ENCODE measurements at regions not wholly inside any gene's neighbourhood (a gene's known extent, or its start where the extent isn't known, plus 50 kb on each side); places are given as distances from the start of the nearest gene placed in this dataset.

- Mint-ChIP-seq H3K36me3 (no peaks in the 10 kb centered on the region), H3K27me3 (peaks cover 65% of the 10 kb centered on the region), H3K9me3 (peaks cover 0 to 11% (median 2%) of the 10 kb centered on the region in 7 donors), H3K27ac (no peak overlapping the region), H3K4me1 (peaks cover 0 to 15% (median 0%) of the 10 kb centered on the region in 4 donors), H3K4me3 (peak overlapping the region in 2 of 4 donors; percentile 2 to 43)
- no peak for DNase-seq
- Histone ChIP-seq H3K27ac (ENCODE audit: insufficient read depth, low read length, poor library complexity, severe bottlenecking) (no peak overlapping the region), H3K4me3 (ENCODE audit: low read depth, low read length) (no peak overlapping the region), H3K27me3 (ENCODE audit: control insufficient read depth, insufficient read depth, low read length) (peaks cover 26% of the 10 kb centered on the region), H3K9me3 (ENCODE audit: control insufficient read depth in 2 of 2, low read length in 2 of 2) (no peaks in the 10 kb centered on the region), H3K36me3 (ENCODE audit: control insufficient read depth, insufficient read depth, low read length) (no peaks in the 10 kb centered on the region), H3K4me1 (ENCODE audit: control insufficient read depth, insufficient read depth, low read length, poor library complexity, severe bottlenecking) (peaks cover 15% of the 10 kb centered on the region)
- no peak for ATAC-seq (ENCODE audit: low read depth in 2 of 2)
These were observed 69.3 kb downstream of the FOXD2 start for GRCh38 chr1:47507144-47507543.

- no peak overlapping the region for H3K27ac Mint-ChIP-seq
- DNase-seq: no peak
- ATAC-seq (ENCODE audit: low read depth in 2 of 2): peak in 1 of 2 donors; percentile 28
- peaks cover 72% of the 10 kb centered on the region for H3K27me3 Mint-ChIP-seq
- Histone ChIP-seq H3K36me3 (ENCODE audit: control insufficient read depth, insufficient read depth, low read length) (no peaks in the 10 kb centered on the region), H3K27ac (ENCODE audit: insufficient read depth, low read length, poor library complexity, severe bottlenecking) (no peak overlapping the region), H3K27me3 (ENCODE audit: control insufficient read depth, insufficient read depth, low read length) (peaks cover 28% of the 10 kb centered on the region), H3K4me1 (ENCODE audit: control insufficient read depth, insufficient read depth, low read length, poor library complexity, severe bottlenecking) (peaks cover 15% of the 10 kb centered on the region), H3K4me3 (ENCODE audit: low read depth, low read length) (no peak overlapping the region), H3K9me3 (ENCODE audit: control insufficient read depth in 2 of 2, low read length in 2 of 2) (no peaks in the 10 kb centered on the region)
- peaks cover 0 to 13% (median 2%) of the 10 kb centered on the region in 7 donors for H3K9me3 Mint-ChIP-seq
- H3K4me3 Mint-ChIP-seq: peak overlapping the region in 2 of 4 donors; percentile 70 to 76
- H3K4me1 Mint-ChIP-seq: peaks cover 0 to 15% (median 0%) of the 10 kb centered on the region in 4 donors
- no peaks in the 10 kb centered on the region for H3K36me3 Mint-ChIP-seq
These were observed 70.2 kb downstream of the FOXD2 start for GRCh38 chr1:47507881-47508701.

- H3K27me3 Mint-ChIP-seq: peaks cover 67% of the 10 kb centered on the region
- Histone ChIP-seq H3K36me3 (ENCODE audit: control insufficient read depth, insufficient read depth, low read length) (no peaks in the 10 kb centered on the region), H3K27me3 (ENCODE audit: control insufficient read depth, insufficient read depth, low read length) (peaks cover 34% of the 10 kb centered on the region)
These were observed 71.0 kb downstream of the FOXD2 start for GRCh38 chr1:47508702-47509431.

GRCh38 chr1:47510282-47510811 lies 72.5 kb downstream of the FOXD2 start:
- Histone ChIP-seq H3K4me1 (ENCODE audit: control insufficient read depth, insufficient read depth, low read length, poor library complexity, severe bottlenecking) (peaks cover 15% of the 10 kb centered on the region), H3K4me3 (ENCODE audit: low read depth, low read length) (no peak overlapping the region), H3K36me3 (ENCODE audit: control insufficient read depth, insufficient read depth, low read length) (no peaks in the 10 kb centered on the region), H3K9me3 (ENCODE audit: control insufficient read depth in 2 of 2, low read length in 2 of 2) (no peaks in the 10 kb centered on the region), H3K27me3 (ENCODE audit: control insufficient read depth, insufficient read depth, low read length) (peaks cover 34% of the 10 kb centered on the region), H3K27ac (ENCODE audit: insufficient read depth, low read length, poor library complexity, severe bottlenecking) (no peak overlapping the region)
- no peaks in the 10 kb centered on the region for H3K36me3 Mint-ChIP-seq
- peaks cover 66% of the 10 kb centered on the region for H3K27me3 Mint-ChIP-seq
- H3K4me3 Mint-ChIP-seq: no peak overlapping the region
- H3K9me3 Mint-ChIP-seq: peaks cover 0 to 17% (median 6%) of the 10 kb centered on the region in 7 donors
- H3K4me1 Mint-ChIP-seq: peaks cover 0 to 15% (median 0%) of the 10 kb centered on the region in 4 donors
- ATAC-seq (ENCODE audit: low read depth in 2 of 2) (no peak), DNase-seq (no peak)
- no peak overlapping the region for H3K27ac Mint-ChIP-seq

More at GRCh38 chr1:47508702-47509431, 71.0 kb downstream of the FOXD2 start:
- H3K36me3 Mint-ChIP-seq: no peaks in the 10 kb centered on the region
- peaks cover 0 to 15% (median 0%) of the 10 kb centered on the region in 4 donors for H3K4me1 Mint-ChIP-seq
- peak overlapping the region in 3 of 4 donors; percentile 59 to 76 (median 70) for H3K4me3 Mint-ChIP-seq
- no peak for DNase-seq
- Histone ChIP-seq H3K9me3 (ENCODE audit: control insufficient read depth in 2 of 2, low read length in 2 of 2) (no peaks in the 10 kb centered on the region), H3K27ac (ENCODE audit: insufficient read depth, low read length, poor library complexity, severe bottlenecking) (no peak overlapping the region), H3K4me1 (ENCODE audit: control insufficient read depth, insufficient read depth, low read length, poor library complexity, severe bottlenecking) (peaks cover 15% of the 10 kb centered on the region), H3K4me3 (ENCODE audit: low read depth, low read length) (no peak overlapping the region)
- ATAC-seq (ENCODE audit: low read depth in 2 of 2): no peak
- no peak overlapping the region for H3K27ac Mint-ChIP-seq
- H3K9me3 Mint-ChIP-seq: peaks cover 0 to 9% (median 3%) of the 10 kb centered on the region in 7 donors

DNA sequence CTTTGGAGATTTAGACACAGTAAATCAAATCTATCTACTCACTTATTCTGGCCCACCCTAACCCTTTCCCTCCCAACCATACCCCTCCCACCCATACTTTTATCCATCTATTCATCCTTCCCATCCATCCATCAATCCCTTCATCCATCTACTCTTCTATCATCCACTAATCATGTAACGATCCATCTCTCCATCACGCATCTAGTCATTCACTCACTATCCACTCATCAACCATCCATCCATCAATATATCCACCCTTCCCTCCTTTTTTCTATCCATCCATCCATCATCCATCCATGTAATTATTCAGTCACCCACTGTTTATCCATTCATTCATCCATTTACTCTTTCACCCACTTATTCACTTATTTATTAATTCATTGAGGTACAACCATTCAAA lies 74.0 kb downstream of the FOXD2 start:
- Histone ChIP-seq H3K27me3 (ENCODE audit: control insufficient read depth, insufficient read depth, low read length) (peaks cover 28% of the 10 kb centered on the region), H3K27ac (ENCODE audit: insufficient read depth, low read length, poor library complexity, severe bottlenecking) (no peak overlapping the region), H3K4me3 (ENCODE audit: low read depth, low read length) (no peak overlapping the region), H3K36me3 (ENCODE audit: control insufficient read depth, insufficient read depth, low read length) (no peaks in the 10 kb centered on the region), H3K9me3 (ENCODE audit: control insufficient read depth in 2 of 2, low read length in 2 of 2) (no peaks in the 10 kb centered on the region), H3K4me1 (ENCODE audit: control insufficient read depth, insufficient read depth, low read length, poor library complexity, severe bottlenecking) (peaks cover 15% of the 10 kb centered on the region)
- H3K4me1 Mint-ChIP-seq: peaks cover 0 to 15% (median 0%) of the 10 kb centered on the region in 4 donors
- DNase-seq (no peak), ATAC-seq (ENCODE audit: low read depth in 2 of 2) (no peak)
- no peaks in the 10 kb centered on the region for H3K36me3 Mint-ChIP-seq
- peaks cover 51% of the 10 kb centered on the region for H3K27me3 Mint-ChIP-seq
- peaks cover 0 to 12% (median 6%) of the 10 kb centered on the region in 7 donors for H3K9me3 Mint-ChIP-seq
- H3K27ac Mint-ChIP-seq: no peak overlapping the region
- no peak overlapping the region for H3K4me3 Mint-ChIP-seq

DNA sequence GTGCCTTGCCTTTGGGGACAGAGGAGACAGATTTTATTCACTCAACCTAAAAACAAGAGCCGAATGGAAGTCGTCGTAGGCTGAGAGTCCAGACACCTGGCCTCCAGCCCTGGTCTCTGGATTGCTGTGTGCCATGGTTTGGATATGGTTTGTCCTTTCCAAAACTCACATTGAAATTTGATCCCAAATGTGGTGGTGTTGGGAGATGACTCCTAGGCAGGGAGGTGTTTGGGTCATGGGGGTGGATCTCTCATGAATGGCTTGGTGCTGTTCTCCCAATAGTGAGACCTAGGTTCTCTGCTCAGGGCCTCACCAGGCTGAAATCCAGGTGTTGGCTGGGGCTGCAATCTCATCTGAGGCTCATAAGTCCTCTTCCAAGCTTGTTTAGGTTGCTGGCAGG lies 75.5 kb downstream of the FOXD2 start:
- Mint-ChIP-seq H3K4me3 (no peak overlapping the region), H3K36me3 (no peaks in the 10 kb centered on the region), H3K27ac (no peak overlapping the region), H3K9me3 (peaks cover 0 to 12% (median 5%) of the 10 kb centered on the region in 7 donors), H3K4me1 (peaks cover 0 to 6% (median 0%) of the 10 kb centered on the region in 4 donors), H3K27me3 (peaks cover 44% of the 10 kb centered on the region)
- Histone ChIP-seq H3K36me3 (ENCODE audit: control insufficient read depth, insufficient read depth, low read length) (no peaks in the 10 kb centered on the region), H3K27me3 (ENCODE audit: control insufficient read depth, insufficient read depth, low read length) (peaks cover 20% of the 10 kb centered on the region), H3K4me3 (ENCODE audit: low read depth, low read length) (no peak overlapping the region), H3K4me1 (ENCODE audit: control insufficient read depth, insufficient read depth, low read length, poor library complexity, severe bottlenecking) (peaks cover 8% of the 10 kb centered on the region), H3K9me3 (ENCODE audit: control insufficient read depth in 2 of 2, low read length in 2 of 2) (no peaks in the 10 kb centered on the region), H3K27ac (ENCODE audit: insufficient read depth, low read length, poor library complexity, severe bottlenecking) (no peak overlapping the region)
- ATAC-seq (ENCODE audit: low read depth in 2 of 2) (no peak), DNase-seq (no peak)

DNA sequence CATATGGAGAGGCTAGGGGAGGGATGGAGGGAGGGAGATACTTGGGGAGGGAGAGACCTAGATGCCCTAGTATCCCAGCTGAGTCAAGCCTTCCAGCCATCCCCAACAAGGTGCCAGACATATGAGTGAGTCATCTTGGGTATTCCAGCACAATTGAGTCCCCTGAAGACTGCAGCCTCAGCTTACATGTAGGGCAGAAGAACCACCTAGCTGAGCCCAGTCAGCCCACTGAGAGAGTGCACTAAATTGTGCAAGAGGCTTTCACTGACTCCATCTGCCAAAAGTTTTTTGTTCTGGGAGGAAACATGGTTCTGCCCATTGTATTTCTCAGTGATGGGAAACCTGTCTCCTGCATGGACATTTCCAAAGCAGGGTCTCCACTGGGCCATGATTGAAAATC lies 76.4 kb downstream of the FOXD2 start:
- Histone ChIP-seq H3K4me1 (ENCODE audit: control insufficient read depth, insufficient read depth, low read length, poor library complexity, severe bottlenecking) (no peaks in the 10 kb centered on the region), H3K4me3 (ENCODE audit: low read depth, low read length) (no peak overlapping the region), H3K36me3 (ENCODE audit: control insufficient read depth, insufficient read depth, low read length) (no peaks in the 10 kb centered on the region), H3K27me3 (ENCODE audit: control insufficient read depth, insufficient read depth, low read length) (peaks cover 20% of the 10 kb centered on the region), H3K9me3 (ENCODE audit: control insufficient read depth in 2 of 2, low read length in 2 of 2) (no peaks in the 10 kb centered on the region), H3K27ac (ENCODE audit: insufficient read depth, low read length, poor library complexity, severe bottlenecking) (no peak overlapping the region)
- DNase-seq (no peak), ATAC-seq (ENCODE audit: low read depth in 2 of 2) (no peak)
- peaks cover 0 to 12% (median 5%) of the 10 kb centered on the region in 7 donors for H3K9me3 Mint-ChIP-seq
- H3K27me3 Mint-ChIP-seq: peaks cover 44% of the 10 kb centered on the region
- no peak overlapping the region for H3K4me3 Mint-ChIP-seq
- H3K27ac Mint-ChIP-seq: no peak overlapping the region
- no peaks in the 10 kb centered on the region for H3K36me3 Mint-ChIP-seq
- peaks cover 0 to under 1% (median 0%) of the 10 kb centered on the region in 4 donors for H3K4me1 Mint-ChIP-seq

Data from CD4-positive, CD25-positive, alpha-beta regulatory T cell (primary cell).